GM12891 (cell line): ENCODE measurements at regions not wholly inside any gene's neighbourhood (a gene's known extent, or its start where the extent isn't known, plus 50 kb on each side); places are given as distances from the start of the nearest gene placed in this dataset.

Experiments used
- PAX5 ChIP-seq: IDR thresholded peaks from 2 replicates; pipeline ENCODE4 v1.6.1; 2011; ENCODE audit warnings: low read length, moderate library complexity, mild to moderate bottlenecking; ENCODE audit not compliant: insufficient read depth, severe bottlenecking
- POLR2A ChIP-seq: IDR thresholded peaks from 2 replicates; pipeline ENCODE4 v1.6.1; 2011; ENCODE audit warnings: low read depth, low read length, control low read depth
- POLR2AphosphoS5 ChIP-seq: IDR thresholded peaks from 2 replicates; pipeline ENCODE4 v1.6.1; 2011; ENCODE audit warnings: low read depth, low read length, control low read depth
- POU2F2 ChIP-seq: IDR thresholded peaks from 2 replicates; pipeline ENCODE4 v1.6.1; 2011; ENCODE audit warnings: low read depth, mild to moderate bottlenecking, control low read depth, low read length, moderate library complexity
- SPI1 ChIP-seq: IDR thresholded peaks from 2 replicates; pipeline ENCODE4 v1.6.1; 2011; ENCODE audit warnings: low read depth, low read length, control low read depth
- TAF1 ChIP-seq: IDR thresholded peaks from 2 replicates; pipeline ENCODE4 v1.6.1; 2011; ENCODE audit warnings: low read depth, low read length, control low read depth

- TF ChIP-seq POLR2A = no peak
- TF ChIP-seq TAF1 = no peak
- TF ChIP-seq POU2F2 = no peak
- TF ChIP-seq POLR2AphosphoS5 = no peak
- no peak for TF ChIP-seq PAX5
- TF ChIP-seq SPI1 = no peak
Measured at GRCh38 chr13:73873940-73874830, 260.0 kb downstream of the KLF12 start.
